GM12872 (cell line): ENCODE measurements at regions not wholly inside any gene's neighbourhood (a gene's known extent, or its start where the extent isn't known, plus 50 kb on each side); places are given as distances from the start of the nearest gene placed in this dataset.
A peak's percentile ranks its signal among the peaks of the same experiment; 100 is the strongest.

Experiments used
- CTCF ChIP-seq: IDR thresholded peaks from 3 replicates; pipeline ENCODE4 v1.5.1; 2011; ENCODE audit warnings: low read depth, mild to moderate bottlenecking, low read length, moderate library complexity; ENCODE audit not compliant: insufficient read depth

- TF ChIP-seq CTCF: peak; percentile 52; the same call in 2 of the 3 replicates
These were observed 80.6 kb upstream of the DOCK10 start for GRCh38 chr2:225122583-225123486.

- TF ChIP-seq CTCF: no peak
These were observed 79.7 kb upstream of the DOCK10 start for GRCh38 chr2:225122007-225122406.

GRCh38 chr2:225120186-225120585 lies 77.9 kb upstream of the DOCK10 start:
- TF ChIP-seq CTCF: no peak

- no peak for TF ChIP-seq CTCF
These were observed 74.9 kb upstream of the DOCK10 start for GRCh38 chr2:225117051-225117716.

GRCh38 chr2:225114786-225115323 lies 72.6 kb upstream of the DOCK10 start:
- TF ChIP-seq CTCF: no peak

GRCh38 chr2:225113371-225114015 lies 71.2 kb upstream of the DOCK10 start:
- no peak for TF ChIP-seq CTCF
